ENCODE measurements at regions not wholly inside any gene's neighbourhood (a gene's known extent, or its start where the extent isn't known, plus 50 kb on each side); places are given as distances from the start of the nearest gene placed in this dataset.

DNA sequence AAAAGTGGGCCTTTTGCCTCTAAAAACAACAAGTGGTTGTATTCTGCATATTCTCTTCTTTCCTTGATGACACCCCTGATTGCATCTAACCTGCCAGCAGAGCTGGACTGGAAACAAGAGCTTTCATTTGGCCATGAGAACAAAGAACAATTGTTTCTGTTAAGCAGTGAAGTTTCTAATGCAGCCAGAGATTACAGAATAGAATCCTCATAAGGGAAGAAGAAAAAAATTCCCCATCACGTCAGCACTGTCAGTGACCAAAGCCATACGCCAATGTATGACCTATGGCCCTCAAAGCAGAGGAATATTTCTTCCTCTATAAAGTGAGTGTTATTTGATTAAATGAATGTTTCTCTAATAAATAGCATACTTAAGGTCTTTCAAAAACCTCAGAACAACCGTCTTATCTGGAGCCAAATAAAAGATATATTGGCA lies 529.1 kb upstream of the INTU start:
- TF ChIP-seq, protein P1, sequence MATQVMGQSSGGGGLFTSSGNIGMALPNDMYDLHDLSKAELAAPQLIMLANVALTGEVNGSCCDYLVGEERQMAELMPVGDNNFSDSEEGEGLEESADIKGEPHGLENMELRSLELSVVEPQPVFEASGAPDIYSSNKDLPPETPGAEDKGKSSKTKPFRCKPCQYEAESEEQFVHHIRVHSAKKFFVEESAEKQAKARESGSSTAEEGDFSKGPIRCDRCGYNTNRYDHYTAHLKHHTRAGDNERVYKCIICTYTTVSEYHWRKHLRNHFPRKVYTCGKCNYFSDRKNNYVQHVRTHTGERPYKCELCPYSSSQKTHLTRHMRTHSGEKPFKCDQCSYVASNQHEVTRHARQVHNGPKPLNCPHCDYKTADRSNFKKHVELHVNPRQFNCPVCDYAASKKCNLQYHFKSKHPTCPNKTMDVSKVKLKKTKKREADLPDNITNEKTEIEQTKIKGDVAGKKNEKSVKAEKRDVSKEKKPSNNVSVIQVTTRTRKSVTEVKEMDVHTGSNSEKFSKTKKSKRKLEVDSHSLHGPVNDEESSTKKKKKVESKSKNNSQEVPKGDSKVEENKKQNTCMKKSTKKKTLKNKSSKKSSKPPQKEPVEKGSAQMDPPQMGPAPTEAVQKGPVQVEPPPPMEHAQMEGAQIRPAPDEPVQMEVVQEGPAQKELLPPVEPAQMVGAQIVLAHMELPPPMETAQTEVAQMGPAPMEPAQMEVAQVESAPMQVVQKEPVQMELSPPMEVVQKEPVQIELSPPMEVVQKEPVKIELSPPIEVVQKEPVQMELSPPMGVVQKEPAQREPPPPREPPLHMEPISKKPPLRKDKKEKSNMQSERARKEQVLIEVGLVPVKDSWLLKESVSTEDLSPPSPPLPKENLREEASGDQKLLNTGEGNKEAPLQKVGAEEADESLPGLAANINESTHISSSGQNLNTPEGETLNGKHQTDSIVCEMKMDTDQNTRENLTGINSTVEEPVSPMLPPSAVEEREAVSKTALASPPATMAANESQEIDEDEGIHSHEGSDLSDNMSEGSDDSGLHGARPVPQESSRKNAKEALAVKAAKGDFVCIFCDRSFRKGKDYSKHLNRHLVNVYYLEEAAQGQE (IDR thresholded peaks at IDR 0.05; ENCODE audit: insufficient replicate concordance, low read depth) = no peak
- no peak for TF ChIP-seq CTCF (IDR thresholded peaks at IDR 0.05; ENCODE audit: insufficient read depth, low read length)
- no peak for TF ChIP-seq POLR2AphosphoS5 (IDR thresholded peaks at IDR 0.05; ENCODE audit: low read depth)

Measured in HL-60 (cell line).